IMR-90 (cell line): ENCODE measurements at regions not wholly inside any gene's neighbourhood (a gene's known extent, or its start where the extent isn't known, plus 50 kb on each side); places are given as distances from the start of the nearest gene placed in this dataset.

Experiments used
- ATAC-seq: fragments of 200-7000 bp; cut with Tn5 transposase; 2 replicates; pipeline ENCODE4 v1.9.1; 2020; ENCODE audit warnings: low read depth, mild to moderate bottlenecking, moderate library complexity
- BruUV-seq: library from RNA; stranded (reverse); fragments of 400-500 nt; replicated peaks from 2 replicates; lab custom pipeline; 2021; lab: Mats Ljungman, UMichigan
- CTCF ChIA-PET: fragments of 300-600 bp; formaldehyde crosslinking; extraction: SDS; loops from one replicate; lab custom pipeline; 2021; ENCODE audit warnings: antibody characterized with exemption; lab: Yijun Ruan, JAX
- POLR2A ChIA-PET: fragments of 300-600 bp; sonication (Branson Sonifier 250); formaldehyde crosslinking; loops from one replicate; lab custom pipeline; 2022; ENCODE audit warnings: antibody characterized with exemption; ENCODE audit not compliant: unreplicated experiment; lab: Charles Lee
- DNase-seq: peaks from one replicate; pipeline ENCODE4 v3.0.0; 2013
- H2AFZ ChIP-seq: replicated peaks from 2 replicates; pipeline ENCODE3; 2013; ENCODE audit warnings: low read length, mild to moderate bottlenecking; ENCODE audit not compliant: poor library complexity
- H2AK5ac ChIP-seq: 2 replicates; pipeline ENCODE4 v1.6.1; 2013; ENCODE audit warnings: low read depth, low read length, inconsistent platforms
- H2AK9ac ChIP-seq: replicated peaks from 2 replicates; pipeline ENCODE3; 2013; ENCODE audit warnings: mild to moderate bottlenecking, low read depth, low read length, moderate library complexity; ENCODE audit not compliant: poor library complexity
- H2BK120ac ChIP-seq: 2 replicates; pipeline ENCODE4 v1.6.1; 2013; ENCODE audit warnings: low read depth, low read length, inconsistent platforms
- H2BK15ac ChIP-seq: 3 replicates; pipeline ENCODE4 v1.6.1; 2013; ENCODE audit warnings: low read depth, low read length, inconsistent platforms
- H2BK20ac ChIP-seq: 2 replicates; pipeline ENCODE4 v1.6.1; 2013; ENCODE audit warnings: low read depth, mild to moderate bottlenecking, inconsistent platforms, low read length, moderate library complexity
- H2BK5ac ChIP-seq: 2 replicates; pipeline ENCODE4 v1.6.1; 2013; ENCODE audit warnings: mild to moderate bottlenecking, low read depth, low read length, inconsistent platforms; ENCODE audit not compliant: poor library complexity, severe bottlenecking
- H3K14ac ChIP-seq: replicated peaks from 2 replicates; pipeline ENCODE4 v1.6.1; 2013; ENCODE audit warnings: low read depth, low read length, inconsistent platforms
- H3K18ac ChIP-seq: 2 replicates; pipeline ENCODE4 v1.6.1; 2013; ENCODE audit warnings: low read depth, low read length, control low read depth
- H3K23ac ChIP-seq: 2 replicates; pipeline ENCODE4 v1.6.1; 2013; ENCODE audit warnings: low read depth, low read length, inconsistent platforms
- H3K27ac ChIP-seq: 2 replicates; pipeline ENCODE4 v1.5.1; 2013; ENCODE audit warnings: mild to moderate bottlenecking, control low read depth, low read length; ENCODE audit not compliant: insufficient read depth
- H3K27me3 ChIP-seq: 2 replicates; pipeline ENCODE4 v1.6.1; 2013; ENCODE audit warnings: low read length; ENCODE audit not compliant: control insufficient read depth, insufficient read depth
- H3K36me3 ChIP-seq: 2 replicates; pipeline ENCODE4 v1.6.1; 2013; ENCODE audit warnings: low read length, mixed read lengths; ENCODE audit not compliant: control insufficient read depth, insufficient read depth
- H3K4ac ChIP-seq: 2 replicates; pipeline ENCODE4 v1.6.1; 2013; ENCODE audit warnings: low read depth, low read length, inconsistent platforms
- H3K4me1 ChIP-seq: 2 replicates; pipeline ENCODE4 v1.6.1; 2013; ENCODE audit warnings: low read length, mixed read lengths; ENCODE audit not compliant: control insufficient read depth, insufficient read depth
- H3K4me2 ChIP-seq: 2 replicates; pipeline ENCODE4 v1.6.1; 2013; ENCODE audit warnings: low read depth, mild to moderate bottlenecking, control low read depth, low read length, moderate library complexity
- H3K4me3 ChIP-seq: 2 replicates; pipeline ENCODE4 v1.5.1; 2013; ENCODE audit warnings: low read depth, mild to moderate bottlenecking, control low read depth, low read length, moderate library complexity; ENCODE audit not compliant: insufficient read depth
- H3K56ac ChIP-seq: 2 replicates; pipeline ENCODE4 v1.6.1; 2013; ENCODE audit warnings: low read length, inconsistent platforms; ENCODE audit not compliant: insufficient read depth; ENCODE audit errors: extremely low read depth
- H3K79me1 ChIP-seq, 2 experiments: 2 replicates each; pipeline ENCODE4 v1.6.1; 2013; ENCODE audit warnings: low read length in 2 of 2, inconsistent platforms in 1 of 2, low read depth in 1 of 2
- H3K9ac ChIP-seq: 2 replicates; pipeline ENCODE4 v1.6.1; 2013; ENCODE audit warnings: low read depth, low read length, control low read depth
- H3K9me1 ChIP-seq: 2 replicates; pipeline ENCODE4 v1.6.1; 2013; ENCODE audit warnings: low read length, inconsistent platforms; ENCODE audit not compliant: insufficient read depth
- H3K9me3 ChIP-seq: 2 replicates; pipeline ENCODE4 v1.6.1; 2013; ENCODE audit warnings: low read length; ENCODE audit not compliant: control insufficient read depth, insufficient read depth
- H4K20me1 ChIP-seq: 2 replicates; pipeline ENCODE4 v1.6.1; 2013; ENCODE audit warnings: low read length, inconsistent platforms; ENCODE audit not compliant: insufficient read depth
- H4K5ac ChIP-seq: 2 replicates; pipeline ENCODE4 v1.6.1; 2013; ENCODE audit warnings: mild to moderate bottlenecking, low read depth, low read length, control low read depth
- H4K8ac ChIP-seq, 2 experiments: 2 replicates each; pipeline ENCODE4 v1.6.1; 2013; ENCODE audit warnings: low read depth in 2 of 2, low read length in 2 of 2, control low read depth in 1 of 2, inconsistent platforms in 1 of 2
- H4K91ac ChIP-seq: 2 replicates; pipeline ENCODE4 v1.6.1; 2013; ENCODE audit warnings: low read depth, low read length, inconsistent platforms; ENCODE audit not compliant: insufficient read depth
- BHLHE40 ChIP-seq: fragments of 150-350 bp; IDR thresholded peaks from 2 replicates; pipeline ENCODE4 v1.6.1; 2016; ENCODE audit warnings: mild to moderate bottlenecking, low read depth, low read length
- CEBPB ChIP-seq: IDR thresholded peaks from 2 replicates; pipeline ENCODE4 v1.6.1; 2012; ENCODE audit warnings: low read depth, low read length, improper control_type of control experiment
- CHD1 ChIP-seq: IDR thresholded peaks from 2 replicates; pipeline ENCODE4 v1.6.1; 2012; ENCODE audit warnings: low read depth, low read length, improper control_type of control experiment
- FOS ChIP-seq: fragments of 150-350 bp; IDR thresholded peaks from 2 replicates; pipeline ENCODE4 v1.6.1; 2016; ENCODE audit warnings: low read depth, low read length
- MAFK ChIP-seq: IDR thresholded peaks from 2 replicates; pipeline ENCODE4 v1.6.1; 2012; ENCODE audit warnings: low read depth, low read length, improper control_type of control experiment
- MAZ ChIP-seq: IDR thresholded peaks from 2 replicates; pipeline ENCODE4 v1.6.1; 2012; ENCODE audit warnings: low read depth, mild to moderate bottlenecking, low read length, improper control_type of control experiment, moderate library complexity, borderline replicate concordance
- MXI1 ChIP-seq: IDR thresholded peaks from 2 replicates; pipeline ENCODE4 v1.6.1; 2012; ENCODE audit warnings: low read depth, mild to moderate bottlenecking, low read length, moderate library complexity, borderline replicate concordance
- NFE2L2 ChIP-seq: fragments of 150-350 bp; IDR thresholded peaks from 2 replicates; pipeline ENCODE4 v1.6.1; 2016; ENCODE audit warnings: low read depth, mild to moderate bottlenecking, low read length
- POLR2A ChIP-seq: IDR thresholded peaks from 2 replicates; pipeline ENCODE4 v1.6.1; 2012; ENCODE audit warnings: mild to moderate bottlenecking, low read depth, low read length
- RAD21 ChIP-seq: IDR thresholded peaks from 2 replicates; pipeline ENCODE4 v1.6.1; 2012; ENCODE audit warnings: low read length, improper control_type of control experiment
- RCOR1 ChIP-seq: IDR thresholded peaks from 2 replicates; pipeline ENCODE4 v1.6.1; 2012; ENCODE audit warnings: mild to moderate bottlenecking, low read length, improper control_type of control experiment; ENCODE audit not compliant: insufficient replicate concordance
- RFX5 ChIP-seq: IDR thresholded peaks from 2 replicates; pipeline ENCODE4 v1.8.0; 2012; ENCODE audit warnings: low read depth, mild to moderate bottlenecking, low read length, moderate library complexity
- SMC3 ChIP-seq: fragments of 150-350 bp; IDR thresholded peaks from 2 replicates; pipeline ENCODE4 v1.6.1; 2016; ENCODE audit warnings: low read depth, mild to moderate bottlenecking, antibody characterized with exemption, low read length, moderate library complexity
- WGBS, 2 experiments: methylation state at CpG; one replicate each; pipeline versions ENCODE4 v1.1.5 to v1.1.7; 2013; ENCODE audit warnings: missing lambda C conversion rate in 2 of 2; ENCODE audit not compliant: insufficient read length in 1 of 2; ENCODE audit errors: extremely low coverage in 2 of 2; 5-methylcytosine and 5-hydroxymethylcytosine counted together
- dilution Hi-C: fragments of 300-500 bp; cut with HindIII; formaldehyde crosslinking; loops from one replicate; pipeline ENCODE4 v1.14.3; 2018; ENCODE audit warnings: low sequenced_read_pairs; ENCODE audit not compliant: unreplicated experiment
- in situ Hi-C: fragments of 300-500 bp; cut with MboI; formaldehyde crosslinking; loops from 3 replicates; pipeline ENCODE4 v1.14.3; 2019; ENCODE audit warnings: low sequenced_read_pairs, inconsistent platforms, mixed read lengths
- intact Hi-C: fragments of 100-400 bp; cut with micrococcal nuclease; formaldehyde crosslinking; loops from 2 replicates; pipeline ENCODE4 v1.10.0; 2022
- TF ChIP-seq, protein P1 (sequence below): fragments of 150-350 bp; IDR thresholded peaks from 2 replicates; pipeline ENCODE4 v1.6.1; 2017; ENCODE audit warnings: mild to moderate bottlenecking, antibody characterized with exemption, low read length, low read depth
- TF ChIP-seq, protein P2 (sequence below): conservative IDR thresholded peaks from 2 replicates; pipeline ENCODE4 v1.5.1; 2012; ENCODE audit warnings: mild to moderate bottlenecking, low read depth, low read length, improper control_type of control experiment
- TF ChIP-seq, protein P3 (sequence below): fragments of 150-350 bp; IDR thresholded peaks from 2 replicates; pipeline ENCODE4 v1.6.1; 2016; ENCODE audit warnings: low read depth, mild to moderate bottlenecking, low read length, moderate library complexity, borderline replicate concordance

DNA sequence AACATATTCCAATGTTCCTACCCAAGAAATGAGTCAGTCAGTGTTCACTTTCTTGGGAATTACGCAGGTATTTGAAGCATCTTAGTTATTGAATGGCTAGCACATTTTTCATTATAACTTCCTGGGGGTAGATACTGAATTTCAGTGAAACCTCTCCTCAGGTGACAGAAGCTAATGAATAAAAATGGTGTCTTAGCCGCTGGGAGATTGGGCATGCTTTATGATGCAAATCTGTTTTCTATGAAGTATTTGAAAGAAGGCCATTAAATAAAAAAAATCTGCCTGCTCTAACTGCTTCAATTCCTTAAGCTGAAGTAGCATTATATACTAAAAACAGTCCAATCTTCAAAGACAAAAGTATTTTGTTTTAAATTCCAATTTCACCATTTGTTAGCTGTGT lies 132.8 kb upstream of the CYRIA start:
- H2AK9ac ChIP-seq = no peak overlapping the region
- H3K56ac ChIP-seq = no peak overlapping the region
- no peaks in the 10 kb centered on the region for H3K27me3 ChIP-seq
- H3K18ac ChIP-seq = no peak overlapping the region
- no peak overlapping the region for H3K14ac ChIP-seq
- POLR2A ChIA-PET = no interaction called here
- no CpG with 5 or more reads among the region's 2 CpGs for WGBS, 2 experiments
- no peak overlapping the region for H2AK5ac ChIP-seq
- in situ Hi-C loops (no loop called here), intact Hi-C loops (no loop called here), dilution Hi-C loops (no loop called here)
- BruUV-seq = no TSS peak
- no peak overlapping the region for H2AFZ ChIP-seq
- no peak overlapping the region for H3K9ac ChIP-seq
- no peak overlapping the region for H2BK5ac ChIP-seq
- H4K8ac ChIP-seq = no peak overlapping the region
- H3K4me3 ChIP-seq = no peak overlapping the region
- no peak overlapping the region for H3K4me2 ChIP-seq
- no peak overlapping the region for H2BK20ac ChIP-seq
- no peaks in the 10 kb centered on the region for H3K9me3 ChIP-seq
- H3K79me1 ChIP-seq = no peaks in the 10 kb centered on the region
- TF ChIP-seq, protein P1, sequence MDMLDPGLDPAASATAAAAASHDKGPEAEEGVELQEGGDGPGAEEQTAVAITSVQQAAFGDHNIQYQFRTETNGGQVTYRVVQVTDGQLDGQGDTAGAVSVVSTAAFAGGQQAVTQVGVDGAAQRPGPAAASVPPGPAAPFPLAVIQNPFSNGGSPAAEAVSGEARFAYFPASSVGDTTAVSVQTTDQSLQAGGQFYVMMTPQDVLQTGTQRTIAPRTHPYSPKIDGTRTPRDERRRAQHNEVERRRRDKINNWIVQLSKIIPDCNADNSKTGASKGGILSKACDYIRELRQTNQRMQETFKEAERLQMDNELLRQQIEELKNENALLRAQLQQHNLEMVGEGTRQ = no peak
- TF ChIP-seq MAFK = no peak
- no peak for TF ChIP-seq BHLHE40
- no peak for TF ChIP-seq RCOR1
- TF ChIP-seq FOS = no peak
- TF ChIP-seq NFE2L2 = no peak
- TF ChIP-seq, protein P2, sequence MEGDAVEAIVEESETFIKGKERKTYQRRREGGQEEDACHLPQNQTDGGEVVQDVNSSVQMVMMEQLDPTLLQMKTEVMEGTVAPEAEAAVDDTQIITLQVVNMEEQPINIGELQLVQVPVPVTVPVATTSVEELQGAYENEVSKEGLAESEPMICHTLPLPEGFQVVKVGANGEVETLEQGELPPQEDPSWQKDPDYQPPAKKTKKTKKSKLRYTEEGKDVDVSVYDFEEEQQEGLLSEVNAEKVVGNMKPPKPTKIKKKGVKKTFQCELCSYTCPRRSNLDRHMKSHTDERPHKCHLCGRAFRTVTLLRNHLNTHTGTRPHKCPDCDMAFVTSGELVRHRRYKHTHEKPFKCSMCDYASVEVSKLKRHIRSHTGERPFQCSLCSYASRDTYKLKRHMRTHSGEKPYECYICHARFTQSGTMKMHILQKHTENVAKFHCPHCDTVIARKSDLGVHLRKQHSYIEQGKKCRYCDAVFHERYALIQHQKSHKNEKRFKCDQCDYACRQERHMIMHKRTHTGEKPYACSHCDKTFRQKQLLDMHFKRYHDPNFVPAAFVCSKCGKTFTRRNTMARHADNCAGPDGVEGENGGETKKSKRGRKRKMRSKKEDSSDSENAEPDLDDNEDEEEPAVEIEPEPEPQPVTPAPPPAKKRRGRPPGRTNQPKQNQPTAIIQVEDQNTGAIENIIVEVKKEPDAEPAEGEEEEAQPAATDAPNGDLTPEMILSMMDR = no peak
- TF ChIP-seq CEBPB = no peak
- TF ChIP-seq RFX5 = no peak
- TF ChIP-seq, protein P3, sequence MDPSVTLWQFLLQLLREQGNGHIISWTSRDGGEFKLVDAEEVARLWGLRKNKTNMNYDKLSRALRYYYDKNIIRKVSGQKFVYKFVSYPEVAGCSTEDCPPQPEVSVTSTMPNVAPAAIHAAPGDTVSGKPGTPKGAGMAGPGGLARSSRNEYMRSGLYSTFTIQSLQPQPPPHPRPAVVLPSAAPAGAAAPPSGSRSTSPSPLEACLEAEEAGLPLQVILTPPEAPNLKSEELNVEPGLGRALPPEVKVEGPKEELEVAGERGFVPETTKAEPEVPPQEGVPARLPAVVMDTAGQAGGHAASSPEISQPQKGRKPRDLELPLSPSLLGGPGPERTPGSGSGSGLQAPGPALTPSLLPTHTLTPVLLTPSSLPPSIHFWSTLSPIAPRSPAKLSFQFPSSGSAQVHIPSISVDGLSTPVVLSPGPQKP = no peak
- no peak for TF ChIP-seq CHD1
- TF ChIP-seq MXI1 = no peak
- TF ChIP-seq SMC3 = no peak
- TF ChIP-seq RAD21 = no peak
- no peak for TF ChIP-seq MAZ
- TF ChIP-seq POLR2A = no peak
- no peak overlapping the region for H2BK15ac ChIP-seq
- no peaks in the 10 kb centered on the region for H3K9me1 ChIP-seq
- H3K4me1 ChIP-seq = no peaks in the 10 kb centered on the region
- no peaks in the 10 kb centered on the region for H3K36me3 ChIP-seq
- DNase-seq (no peak), ATAC-seq (no peak)
- no peak overlapping the region for H3K23ac ChIP-seq
- no peaks in the 10 kb centered on the region for H4K20me1 ChIP-seq
- H4K91ac ChIP-seq = no peak overlapping the region
- no peak overlapping the region for H3K4ac ChIP-seq
- no peak overlapping the region for H2BK120ac ChIP-seq
- no peak overlapping the region for H4K5ac ChIP-seq
- no peak overlapping the region for H3K27ac ChIP-seq
- CTCF ChIA-PET = no interaction called here
